Coronary artery (tissue), 2 donors: ENCODE measurements at regions not wholly inside any gene's neighbourhood (a gene's known extent, or its start where the extent isn't known, plus 50 kb on each side); places are given as distances from the start of the nearest gene placed in this dataset.

Experiments used
- DNase-seq: peaks from one replicate; pipeline ENCODE4 v3.0.0-alpha.2; 2017; ENCODE audit warnings: low spot score
- H3K27ac ChIP-seq, 2 donors: fragments of 200-600 bp; sonication (generic); one replicate each; pipeline ENCODE4 v1.5.1; 2016 to 2019
- H3K4me3 ChIP-seq: fragments of 200-600 bp; sonication (generic); 2 replicates; pipeline ENCODE4 v1.5.1; 2016; ENCODE audit warnings: mild to moderate bottlenecking, moderate library complexity
- TF ChIP-seq, protein P1 (sequence below): fragments of 200-600 bp; sonication (generic); IDR thresholded peaks from one replicate; pipeline ENCODE4 v1.5.1; 2019; ENCODE audit warnings: antibody characterized with exemption

DNA sequence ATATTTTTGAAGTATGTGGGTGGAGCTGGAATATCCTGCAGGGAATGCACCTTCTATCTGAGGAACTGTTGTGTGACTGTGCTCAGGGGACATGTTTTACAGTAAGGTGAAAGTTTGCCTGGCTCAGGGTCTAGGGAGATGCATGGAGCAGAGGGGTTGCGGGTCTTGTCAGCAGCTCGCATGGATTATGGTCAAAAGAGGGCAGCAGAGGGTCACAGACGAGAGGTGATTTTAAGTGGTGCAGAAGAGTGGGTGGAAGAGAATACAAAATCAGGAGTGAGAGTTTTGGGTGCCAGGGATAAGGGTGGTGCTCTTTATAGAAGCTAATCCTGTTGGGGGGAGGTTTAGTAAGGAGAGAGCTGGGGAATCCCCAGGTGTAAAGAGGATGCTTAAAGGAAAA is 53.5 kb upstream of the GRIN3A start:
- TF ChIP-seq, protein P1, sequence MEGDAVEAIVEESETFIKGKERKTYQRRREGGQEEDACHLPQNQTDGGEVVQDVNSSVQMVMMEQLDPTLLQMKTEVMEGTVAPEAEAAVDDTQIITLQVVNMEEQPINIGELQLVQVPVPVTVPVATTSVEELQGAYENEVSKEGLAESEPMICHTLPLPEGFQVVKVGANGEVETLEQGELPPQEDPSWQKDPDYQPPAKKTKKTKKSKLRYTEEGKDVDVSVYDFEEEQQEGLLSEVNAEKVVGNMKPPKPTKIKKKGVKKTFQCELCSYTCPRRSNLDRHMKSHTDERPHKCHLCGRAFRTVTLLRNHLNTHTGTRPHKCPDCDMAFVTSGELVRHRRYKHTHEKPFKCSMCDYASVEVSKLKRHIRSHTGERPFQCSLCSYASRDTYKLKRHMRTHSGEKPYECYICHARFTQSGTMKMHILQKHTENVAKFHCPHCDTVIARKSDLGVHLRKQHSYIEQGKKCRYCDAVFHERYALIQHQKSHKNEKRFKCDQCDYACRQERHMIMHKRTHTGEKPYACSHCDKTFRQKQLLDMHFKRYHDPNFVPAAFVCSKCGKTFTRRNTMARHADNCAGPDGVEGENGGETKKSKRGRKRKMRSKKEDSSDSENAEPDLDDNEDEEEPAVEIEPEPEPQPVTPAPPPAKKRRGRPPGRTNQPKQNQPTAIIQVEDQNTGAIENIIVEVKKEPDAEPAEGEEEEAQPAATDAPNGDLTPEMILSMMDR = no peak
- no peak overlapping the region for H3K27ac ChIP-seq
- H3K4me3 ChIP-seq = no peak overlapping the region
- no peak for DNase-seq

DNA sequence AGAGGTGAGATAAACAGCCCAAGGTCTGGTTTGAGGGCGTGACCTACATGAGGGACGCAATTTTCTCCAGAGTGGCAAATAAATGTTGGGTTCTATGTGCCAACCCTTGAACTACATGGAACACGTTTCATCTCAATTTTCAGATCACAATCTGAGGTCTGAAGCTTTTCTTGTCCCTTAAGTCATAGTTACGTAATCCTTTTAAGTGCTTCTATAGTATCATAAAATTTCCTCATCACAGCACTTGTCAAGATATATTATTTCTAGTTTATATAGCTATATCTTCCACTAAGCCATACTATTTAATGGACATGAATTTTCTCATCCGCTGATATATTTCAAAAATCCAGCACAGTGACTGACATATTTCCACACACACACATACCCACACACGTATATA is 53.1 kb upstream of the GRIN3A start:
- Histone ChIP-seq H3K27ac (no peak overlapping the region), H3K4me3 (no peak overlapping the region)
- DNase-seq = no peak
- TF ChIP-seq, protein P1 = no peak
